SK-N-SH treated with all-trans-retinoic acid at 6 μM for 48 hours (cell line): ENCODE measurements at regions not wholly inside any gene's neighbourhood (a gene's known extent, or its start where the extent isn't known, plus 50 kb on each side); places are given as distances from the start of the nearest gene placed in this dataset.

ENCODE experiments used
- ATAC-seq: fragments of 200-7000 bp; cut with Tn5 transposase; 3 replicates; pipeline ENCODE4 v1.9.1; 2020; ENCODE audit warnings: mild to moderate bottlenecking, moderate library complexity
- ARNTL ChIP-seq: fragments of 450-650 bp; formaldehyde crosslinking; IDR thresholded peaks from 2 replicates; pipeline ENCODE4 v1.5.0; 2020; ENCODE audit warnings: low read depth, mild to moderate bottlenecking, moderate library complexity, borderline replicate concordance
- CSDC2 ChIP-seq: fragments of 250-450 bp; sonication (Bioruptor Pico); IDR thresholded peaks from 2 replicates; pipeline ENCODE4 v1.5.0; 2020; ENCODE audit warnings: mild to moderate bottlenecking, moderate library complexity
- ESRRG ChIP-seq: fragments of 250-450 bp; sonication (Bioruptor Pico); IDR thresholded peaks from 2 replicates; pipeline ENCODE4 v1.6.1; 2021; ENCODE audit warnings: mild to moderate bottlenecking
- ISL1 ChIP-seq: fragments of 250-450 bp; sonication (Bioruptor Pico); IDR thresholded peaks from 2 replicates; pipeline ENCODE4 v2.1.2; 2022; ENCODE audit warnings: mild to moderate bottlenecking, moderate library complexity
- OSR1 ChIP-seq: fragments of 250-450 bp; sonication (Bioruptor Pico); IDR thresholded peaks from 2 replicates; pipeline ENCODE4 v1.8.0; 2022; ENCODE audit warnings: moderate library complexity, mild to moderate bottlenecking, inconsistent platforms
- PPARA ChIP-seq: fragments of 250-450 bp; sonication (Bioruptor Pico); IDR thresholded peaks from 2 replicates; pipeline ENCODE4 v1.5.0; 2020; ENCODE audit warnings: mild to moderate bottlenecking, borderline replicate concordance
- RARB ChIP-seq: fragments of 250-450 bp; sonication (Bioruptor Pico); IDR thresholded peaks from 2 replicates; pipeline ENCODE4 v1.8.0; 2021; ENCODE audit warnings: mild to moderate bottlenecking, moderate library complexity
- SNAI2 ChIP-seq: fragments of 250-450 bp; sonication (Bioruptor Pico); IDR thresholded peaks from 2 replicates; pipeline ENCODE4 v1.5.0; 2020; ENCODE audit warnings: mild to moderate bottlenecking, moderate library complexity
- TOX ChIP-seq: fragments of 250-450 bp; sonication (Bioruptor Pico); IDR thresholded peaks from 2 replicates; pipeline ENCODE4 v1.8.0; 2021; ENCODE audit warnings: mild to moderate bottlenecking, moderate library complexity, borderline replicate concordance
- ZFP3 ChIP-seq: fragments of 250-450 bp; sonication (Bioruptor Pico); IDR thresholded peaks from 2 replicates; pipeline ENCODE4 v1.5.0; 2020; ENCODE audit warnings: mild to moderate bottlenecking, moderate library complexity
- ZFP30 ChIP-seq: fragments of 450-650 bp; formaldehyde crosslinking; IDR thresholded peaks from 2 replicates; pipeline ENCODE4 v1.5.0; 2022; ENCODE audit warnings: mild to moderate bottlenecking, moderate library complexity
- ZNF565 ChIP-seq: fragments of 450-650 bp; formaldehyde crosslinking; conservative IDR thresholded peaks from 2 replicates; pipeline ENCODE4 v1.5.0; 2020; ENCODE audit warnings: low read depth, mild to moderate bottlenecking, moderate library complexity
- ZNF70 ChIP-seq: fragments of 450-650 bp; formaldehyde crosslinking; IDR thresholded peaks from 2 replicates; pipeline ENCODE4 v1.5.0; 2020; ENCODE audit warnings: mild to moderate bottlenecking, moderate library complexity
- TF ChIP-seq, protein P1 (sequence below): fragments of 250-450 bp; sonication (Bioruptor Pico); IDR thresholded peaks from 2 replicates; pipeline ENCODE4 v1.8.0; 2021; ENCODE audit warnings: low read depth, mild to moderate bottlenecking, moderate library complexity, borderline replicate concordance
- TF ChIP-seq, protein P2 (sequence below): fragments of 250-450 bp; sonication (Bioruptor Pico); IDR thresholded peaks from 2 replicates; pipeline ENCODE4 v1.8.0; 2020; ENCODE audit warnings: mild to moderate bottlenecking, moderate library complexity, borderline replicate concordance
- TF ChIP-seq, protein P3 (sequence below): fragments of 250-450 bp; sonication (Bioruptor Pico); IDR thresholded peaks from 2 replicates; pipeline ENCODE4 v1.5.0; 2020; ENCODE audit warnings: mild to moderate bottlenecking, moderate library complexity
- TF ChIP-seq, protein P4 (sequence below): fragments of 250-450 bp; sonication (Bioruptor Pico); IDR thresholded peaks from 2 replicates; pipeline ENCODE4 v1.5.1; 2021; ENCODE audit warnings: mild to moderate bottlenecking, moderate library complexity
- TF ChIP-seq, protein P5 (sequence below): fragments of 250-450 bp; sonication (Bioruptor Pico); IDR thresholded peaks from 2 replicates; pipeline ENCODE4 v1.5.1; 2020; ENCODE audit warnings: low read depth, mild to moderate bottlenecking, moderate library complexity

DNA sequence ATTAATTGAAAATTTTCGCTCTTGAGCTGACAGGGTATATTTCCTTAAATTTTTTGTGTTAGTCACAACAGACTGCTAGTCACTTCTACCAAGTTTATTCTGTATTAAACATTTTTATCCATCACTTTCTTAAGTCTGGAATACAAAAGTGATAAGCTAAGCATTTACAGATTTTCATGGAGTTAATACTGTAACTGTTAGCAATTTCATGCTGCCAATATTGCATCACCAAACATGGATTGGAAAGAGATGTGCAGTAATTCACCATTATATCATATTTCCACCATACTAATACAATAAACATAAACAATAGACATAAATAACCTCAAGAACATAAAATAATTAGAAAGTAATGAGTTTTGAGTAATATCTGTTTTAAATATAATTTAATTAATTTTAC lies 854.0 kb upstream of the CITED2 start:
- no peak for ATAC-seq
- TF ChIP-seq ZNF565 (CRISPR knock-in tag) = no peak
- no peak for TF ChIP-seq SNAI2 (CRISPR knock-in tag)
- TF ChIP-seq OSR1 = no peak
- no peak for TF ChIP-seq RARB (CRISPR knock-in tag)
- TF ChIP-seq ARNTL (CRISPR knock-in tag) = no peak
- TF ChIP-seq, all 23 proteins: peak for 0

DNA sequence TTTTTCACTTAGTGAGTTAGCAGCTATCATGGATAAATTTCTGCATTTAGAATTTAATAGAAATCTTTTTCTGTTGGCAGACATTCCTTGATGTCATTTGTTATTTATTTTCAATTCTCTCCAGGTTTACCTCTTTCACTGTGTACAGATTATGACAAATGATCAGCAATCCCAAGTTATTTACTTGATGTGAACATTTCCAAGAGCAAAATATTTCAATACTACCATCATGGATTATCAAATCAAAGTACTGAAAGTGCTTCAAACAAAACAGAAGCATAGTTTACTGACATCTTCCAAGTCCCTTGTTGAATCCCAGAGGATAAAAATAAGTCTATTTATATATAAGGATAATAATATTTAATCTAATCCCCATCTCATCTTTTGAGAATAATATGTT lies 852.2 kb upstream of the CITED2 start:
- ATAC-seq = peak; percentile 57
- TF ChIP-seq ZNF565 (CRISPR knock-in tag) = no peak
- TF ChIP-seq ISL1 (CRISPR knock-in tag) = 0 out of 2 replicates have a peak, but pooled peaks have one; percentile 34
- TF ChIP-seq, all 23 proteins: peak for 1

DNA sequence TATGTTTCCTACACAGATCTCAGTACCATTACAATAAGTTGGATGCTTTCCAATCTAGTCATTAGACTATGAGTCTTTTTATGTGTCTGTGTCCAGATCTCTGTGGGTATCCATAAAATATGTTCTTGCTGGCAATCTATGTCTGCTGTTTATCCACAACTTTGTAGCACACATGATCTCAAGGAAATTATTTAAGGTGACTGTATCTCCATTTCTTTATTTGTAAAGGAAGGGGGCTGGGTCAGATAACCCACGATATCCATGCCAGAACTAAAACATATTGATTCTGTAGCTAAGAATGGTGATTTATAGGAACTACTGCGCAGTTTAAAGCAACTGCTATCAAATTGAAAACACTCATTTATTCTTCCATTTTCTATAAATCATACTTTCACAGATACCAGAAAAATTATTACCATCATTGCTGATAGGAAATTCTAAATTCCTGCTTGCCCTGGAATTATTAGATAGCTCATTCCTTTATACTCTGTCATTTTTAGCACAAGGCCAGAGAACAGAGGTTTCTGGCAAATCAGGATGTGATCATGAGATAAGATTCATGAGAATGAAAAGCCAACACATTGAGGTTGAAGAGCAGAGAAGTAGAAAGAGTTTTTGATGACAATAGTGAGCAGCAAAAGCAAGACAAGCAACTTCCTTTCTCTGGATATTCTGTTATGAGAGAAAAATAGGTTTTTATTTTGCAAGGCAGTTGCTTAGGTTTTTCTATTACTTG lies 851.4 kb upstream of the CITED2 start:
- TF ChIP-seq ZNF70 (no peak), ISL1 (CRISPR knock-in tag) (peak; percentile 57)
- peak; percentile 88 for ATAC-seq

DNA sequence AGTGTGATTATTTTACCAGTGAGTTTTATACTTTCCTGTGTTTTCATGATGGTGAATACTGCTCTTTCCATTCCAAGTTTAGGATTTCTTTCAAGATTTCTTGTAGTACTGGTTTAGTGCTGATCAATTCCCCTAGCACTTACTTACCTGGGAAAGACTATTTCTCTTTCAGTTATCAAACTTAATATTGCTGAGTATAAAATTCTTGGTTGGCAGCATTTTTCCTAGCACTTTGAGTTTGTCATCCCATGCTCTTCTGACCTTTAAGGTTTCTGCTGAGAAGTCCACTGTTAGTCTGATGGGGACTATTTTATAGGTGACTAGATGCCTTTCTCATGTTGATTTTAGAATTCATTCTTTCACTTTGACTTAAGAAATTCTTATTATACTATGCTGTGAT lies 842.8 kb upstream of the CITED2 start:
- ATAC-seq = no peak
- TF ChIP-seq, protein P1, sequence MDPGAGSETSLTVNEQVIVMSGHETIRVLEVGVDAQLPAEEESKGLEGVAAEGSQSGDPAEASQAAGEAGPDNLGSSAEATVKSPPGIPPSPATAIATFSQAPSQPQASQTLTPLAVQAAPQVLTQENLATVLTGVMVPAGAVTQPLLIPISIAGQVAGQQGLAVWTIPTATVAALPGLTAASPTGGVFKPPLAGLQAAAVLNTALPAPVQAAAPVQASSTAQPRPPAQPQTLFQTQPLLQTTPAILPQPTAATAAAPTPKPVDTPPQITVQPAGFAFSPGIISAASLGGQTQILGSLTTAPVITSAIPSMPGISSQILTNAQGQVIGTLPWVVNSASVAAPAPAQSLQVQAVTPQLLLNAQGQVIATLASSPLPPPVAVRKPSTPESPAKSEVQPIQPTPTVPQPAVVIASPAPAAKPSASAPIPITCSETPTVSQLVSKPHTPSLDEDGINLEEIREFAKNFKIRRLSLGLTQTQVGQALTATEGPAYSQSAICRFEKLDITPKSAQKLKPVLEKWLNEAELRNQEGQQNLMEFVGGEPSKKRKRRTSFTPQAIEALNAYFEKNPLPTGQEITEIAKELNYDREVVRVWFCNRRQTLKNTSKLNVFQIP = no peak
- TF ChIP-seq ARNTL (CRISPR knock-in tag) (no peak), CSDC2 (CRISPR knock-in tag) (no peak), ISL1 (CRISPR knock-in tag) (no peak), ZFP3 (CRISPR knock-in tag) (no peak), SNAI2 (CRISPR knock-in tag) (no peak), ZNF70 (no peak), PPARA (CRISPR knock-in tag) (no peak), OSR1 (no peak)
- TF ChIP-seq, protein P2, sequence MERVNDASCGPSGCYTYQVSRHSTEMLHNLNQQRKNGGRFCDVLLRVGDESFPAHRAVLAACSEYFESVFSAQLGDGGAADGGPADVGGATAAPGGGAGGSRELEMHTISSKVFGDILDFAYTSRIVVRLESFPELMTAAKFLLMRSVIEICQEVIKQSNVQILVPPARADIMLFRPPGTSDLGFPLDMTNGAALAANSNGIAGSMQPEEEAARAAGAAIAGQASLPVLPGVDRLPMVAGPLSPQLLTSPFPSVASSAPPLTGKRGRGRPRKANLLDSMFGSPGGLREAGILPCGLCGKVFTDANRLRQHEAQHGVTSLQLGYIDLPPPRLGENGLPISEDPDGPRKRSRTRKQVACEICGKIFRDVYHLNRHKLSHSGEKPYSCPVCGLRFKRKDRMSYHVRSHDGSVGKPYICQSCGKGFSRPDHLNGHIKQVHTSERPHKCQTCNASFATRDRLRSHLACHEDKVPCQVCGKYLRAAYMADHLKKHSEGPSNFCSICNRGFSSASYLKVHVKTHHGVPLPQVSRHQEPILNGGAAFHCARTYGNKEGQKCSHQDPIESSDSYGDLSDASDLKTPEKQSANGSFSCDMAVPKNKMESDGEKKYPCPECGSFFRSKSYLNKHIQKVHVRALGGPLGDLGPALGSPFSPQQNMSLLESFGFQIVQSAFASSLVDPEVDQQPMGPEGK = no peak
- TF ChIP-seq, protein P3, sequence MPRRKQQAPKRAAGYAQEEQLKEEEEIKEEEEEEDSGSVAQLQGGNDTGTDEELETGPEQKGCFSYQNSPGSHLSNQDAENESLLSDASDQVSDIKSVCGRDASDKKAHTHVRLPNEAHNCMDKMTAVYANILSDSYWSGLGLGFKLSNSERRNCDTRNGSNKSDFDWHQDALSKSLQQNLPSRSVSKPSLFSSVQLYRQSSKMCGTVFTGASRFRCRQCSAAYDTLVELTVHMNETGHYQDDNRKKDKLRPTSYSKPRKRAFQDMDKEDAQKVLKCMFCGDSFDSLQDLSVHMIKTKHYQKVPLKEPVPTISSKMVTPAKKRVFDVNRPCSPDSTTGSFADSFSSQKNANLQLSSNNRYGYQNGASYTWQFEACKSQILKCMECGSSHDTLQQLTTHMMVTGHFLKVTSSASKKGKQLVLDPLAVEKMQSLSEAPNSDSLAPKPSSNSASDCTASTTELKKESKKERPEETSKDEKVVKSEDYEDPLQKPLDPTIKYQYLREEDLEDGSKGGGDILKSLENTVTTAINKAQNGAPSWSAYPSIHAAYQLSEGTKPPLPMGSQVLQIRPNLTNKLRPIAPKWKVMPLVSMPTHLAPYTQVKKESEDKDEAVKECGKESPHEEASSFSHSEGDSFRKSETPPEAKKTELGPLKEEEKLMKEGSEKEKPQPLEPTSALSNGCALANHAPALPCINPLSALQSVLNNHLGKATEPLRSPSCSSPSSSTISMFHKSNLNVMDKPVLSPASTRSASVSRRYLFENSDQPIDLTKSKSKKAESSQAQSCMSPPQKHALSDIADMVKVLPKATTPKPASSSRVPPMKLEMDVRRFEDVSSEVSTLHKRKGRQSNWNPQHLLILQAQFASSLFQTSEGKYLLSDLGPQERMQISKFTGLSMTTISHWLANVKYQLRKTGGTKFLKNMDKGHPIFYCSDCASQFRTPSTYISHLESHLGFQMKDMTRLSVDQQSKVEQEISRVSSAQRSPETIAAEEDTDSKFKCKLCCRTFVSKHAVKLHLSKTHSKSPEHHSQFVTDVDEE (CRISPR knock-in tag) = no peak

DNA sequence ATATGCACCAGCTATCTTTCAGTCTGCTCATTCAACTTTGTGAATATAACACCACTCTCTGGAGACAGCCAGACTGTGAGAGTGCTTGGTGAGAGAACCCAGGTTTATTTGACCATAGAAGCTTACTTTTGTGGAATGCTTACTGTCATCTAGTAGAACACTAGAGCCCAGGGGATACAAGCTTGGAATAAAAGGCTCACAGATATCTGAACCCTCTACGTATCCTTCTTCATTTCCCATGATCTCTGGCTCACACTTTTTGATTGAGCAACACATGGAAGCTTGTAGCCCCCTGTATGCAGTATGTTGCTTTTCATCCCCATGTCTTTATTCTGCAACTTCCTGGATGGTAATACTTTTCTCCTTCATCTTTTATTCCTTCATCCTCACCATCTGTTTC lies 835.3 kb upstream of the CITED2 start:
- 0 out of 3 replicates have a peak, but pooled peaks have one; percentile 26 for ATAC-seq
- TF ChIP-seq ISL1 (CRISPR knock-in tag) = no peak
- no peak for TF ChIP-seq ESRRG (CRISPR knock-in tag)
- no peak for TF ChIP-seq TOX
- TF ChIP-seq, protein P1 = no peak
- TF ChIP-seq ZFP30 (CRISPR knock-in tag) = no peak
- TF ChIP-seq, protein P4, sequence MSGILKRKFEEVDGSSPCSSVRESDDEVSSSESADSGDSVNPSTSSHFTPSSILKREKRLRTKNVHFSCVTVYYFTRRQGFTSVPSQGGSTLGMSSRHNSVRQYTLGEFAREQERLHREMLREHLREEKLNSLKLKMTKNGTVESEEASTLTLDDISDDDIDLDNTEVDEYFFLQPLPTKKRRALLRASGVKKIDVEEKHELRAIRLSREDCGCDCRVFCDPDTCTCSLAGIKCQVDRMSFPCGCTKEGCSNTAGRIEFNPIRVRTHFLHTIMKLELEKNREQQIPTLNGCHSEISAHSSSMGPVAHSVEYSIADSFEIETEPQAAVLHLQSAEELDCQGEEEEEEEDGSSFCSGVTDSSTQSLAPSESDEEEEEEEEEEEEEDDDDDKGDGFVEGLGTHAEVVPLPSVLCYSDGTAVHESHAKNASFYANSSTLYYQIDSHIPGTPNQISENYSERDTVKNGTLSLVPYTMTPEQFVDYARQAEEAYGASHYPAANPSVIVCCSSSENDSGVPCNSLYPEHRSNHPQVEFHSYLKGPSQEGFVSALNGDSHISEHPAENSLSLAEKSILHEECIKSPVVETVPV (CRISPR knock-in tag) = no peak
- no peak for TF ChIP-seq RARB (CRISPR knock-in tag)
- TF ChIP-seq ZNF70 = no peak
- TF ChIP-seq, protein P5, sequence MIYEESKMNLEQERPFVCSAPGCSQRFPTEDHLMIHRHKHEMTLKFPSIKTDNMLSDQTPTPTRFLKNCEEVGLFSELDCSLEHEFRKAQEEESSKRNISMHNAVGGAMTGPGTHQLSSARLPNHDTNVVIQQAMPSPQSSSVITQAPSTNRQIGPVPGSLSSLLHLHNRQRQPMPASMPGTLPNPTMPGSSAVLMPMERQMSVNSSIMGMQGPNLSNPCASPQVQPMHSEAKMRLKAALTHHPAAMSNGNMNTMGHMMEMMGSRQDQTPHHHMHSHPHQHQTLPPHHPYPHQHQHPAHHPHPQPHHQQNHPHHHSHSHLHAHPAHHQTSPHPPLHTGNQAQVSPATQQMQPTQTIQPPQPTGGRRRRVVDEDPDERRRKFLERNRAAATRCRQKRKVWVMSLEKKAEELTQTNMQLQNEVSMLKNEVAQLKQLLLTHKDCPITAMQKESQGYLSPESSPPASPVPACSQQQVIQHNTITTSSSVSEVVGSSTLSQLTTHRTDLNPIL (CRISPR knock-in tag) = no peak
- TF ChIP-seq, protein P3 (CRISPR knock-in tag) = no peak
- no peak for TF ChIP-seq OSR1
- no peak for TF ChIP-seq SNAI2 (CRISPR knock-in tag)
